Skeletal muscle satellite cell (primary cell): ENCODE measurements at regions not wholly inside any gene's neighbourhood (a gene's known extent, or its start where the extent isn't known, plus 50 kb on each side); places are given as distances from the start of the nearest gene placed in this dataset.

ENCODE experiments used
- H3K27me3 ChIP-seq: 2 replicates; pipeline ENCODE4 v1.7.0; 2013; ENCODE audit warnings: low read length; ENCODE audit not compliant: control insufficient read depth, insufficient read depth
- H3K36me3 ChIP-seq: 2 replicates; pipeline ENCODE4 v1.7.0; 2013; ENCODE audit warnings: mild to moderate bottlenecking, control low read depth, low read length; ENCODE audit not compliant: insufficient read depth
- H3K4me1 ChIP-seq: 2 replicates; pipeline ENCODE4 v1.7.0; 2013; ENCODE audit warnings: low read length; ENCODE audit not compliant: control insufficient read depth, insufficient read depth
- H3K4me2 ChIP-seq: 2 replicates; pipeline ENCODE4 v1.7.0; 2013; ENCODE audit warnings: mild to moderate bottlenecking, low read length
- H3K4me3 ChIP-seq: 2 replicates; pipeline ENCODE4 v1.7.0; 2013; ENCODE audit warnings: low read length
- H3K9ac ChIP-seq: 2 replicates; pipeline ENCODE4 v1.7.0; 2013; ENCODE audit warnings: mild to moderate bottlenecking, low read depth, low read length, moderate library complexity
- H3K9me3 ChIP-seq: replicated peaks from 2 replicates; pipeline ENCODE4 v1.7.0; 2013; ENCODE audit warnings: mild to moderate bottlenecking, control low read depth, low read length

- Histone ChIP-seq H3K36me3 (no peaks in the 10 kb centered on the region), H3K27me3 (peaks cover 68% of the 10 kb centered on the region), H3K9me3 (no peaks in the 10 kb centered on the region), H3K4me1 (no peaks in the 10 kb centered on the region), H3K4me2 (no peak overlapping the region), H3K9ac (no peak overlapping the region), H3K4me3 (no peak overlapping the region)
Observed at GRCh38 chr11:45075519-45075918, 70.9 kb upstream of the PRDM11 start.

GRCh38 chr11:45075952-45076351 is 70.5 kb upstream of the PRDM11 start:
- H3K4me2 ChIP-seq, result no peak overlapping the region
- H3K4me1 ChIP-seq, result no peaks in the 10 kb centered on the region
- no peak overlapping the region for H3K4me3 ChIP-seq
- no peak overlapping the region for H3K9ac ChIP-seq
- peaks cover 68% of the 10 kb centered on the region for H3K27me3 ChIP-seq
- no peaks in the 10 kb centered on the region for H3K36me3 ChIP-seq
- no peaks in the 10 kb centered on the region for H3K9me3 ChIP-seq

- Histone ChIP-seq H3K4me3 (no peak overlapping the region), H3K9ac (no peak overlapping the region), H3K4me1 (no peaks in the 10 kb centered on the region), H3K4me2 (no peak overlapping the region), H3K27me3 (peaks cover 63% of the 10 kb centered on the region), H3K9me3 (no peaks in the 10 kb centered on the region), H3K36me3 (no peaks in the 10 kb centered on the region)
Observed at GRCh38 chr11:45076761-45077160, 69.7 kb upstream of the PRDM11 start.

- Histone ChIP-seq H3K9me3 (no peaks in the 10 kb centered on the region), H3K4me1 (no peaks in the 10 kb centered on the region), H3K9ac (no peak overlapping the region), H3K36me3 (no peaks in the 10 kb centered on the region), H3K4me2 (no peak overlapping the region), H3K27me3 (peaks cover 65% of the 10 kb centered on the region), H3K4me3 (no peak overlapping the region)
Observed at GRCh38 chr11:45078236-45079074, 68.0 kb upstream of the PRDM11 start.

GRCh38 chr11:45079075-45079444 is 67.4 kb upstream of the PRDM11 start:
- no peaks in the 10 kb centered on the region for H3K4me1 ChIP-seq
- no peak overlapping the region for H3K9ac ChIP-seq

GRCh38 chr11:45079567-45079942 is 66.9 kb upstream of the PRDM11 start:
- no peaks in the 10 kb centered on the region for H3K4me1 ChIP-seq
- H3K36me3 ChIP-seq, result no peaks in the 10 kb centered on the region
- H3K4me2 ChIP-seq, result no peak overlapping the region
- H3K9ac ChIP-seq, result no peak overlapping the region
- H3K4me3 ChIP-seq, result no peak overlapping the region
- peaks cover 64% of the 10 kb centered on the region for H3K27me3 ChIP-seq
- H3K9me3 ChIP-seq, result no peaks in the 10 kb centered on the region

More at GRCh38 chr11:45079075-45079444, 67.4 kb upstream of the PRDM11 start:
- Histone ChIP-seq H3K9me3 (no peaks in the 10 kb centered on the region), H3K4me3 (no peak overlapping the region), H3K4me2 (no peak overlapping the region), H3K27me3 (peaks cover 66% of the 10 kb centered on the region), H3K36me3 (no peaks in the 10 kb centered on the region)

GRCh38 chr11:45079943-45080719 is 66.3 kb upstream of the PRDM11 start:
- Histone ChIP-seq H3K36me3 (no peaks in the 10 kb centered on the region), H3K4me3 (no peak overlapping the region), H3K9ac (no peak overlapping the region), H3K9me3 (no peaks in the 10 kb centered on the region), H3K4me1 (no peaks in the 10 kb centered on the region), H3K4me2 (no peak overlapping the region), H3K27me3 (peaks cover 63% of the 10 kb centered on the region)

GRCh38 chr11:45082744-45083543 is 63.5 kb upstream of the PRDM11 start:
- Histone ChIP-seq H3K27me3 (peaks cover 56% of the 10 kb centered on the region), H3K9ac (no peak overlapping the region), H3K4me3 (no peak overlapping the region), H3K4me1 (no peaks in the 10 kb centered on the region), H3K4me2 (no peak overlapping the region), H3K36me3 (no peaks in the 10 kb centered on the region), H3K9me3 (no peaks in the 10 kb centered on the region)

GRCh38 chr11:45083544-45084087 is 62.8 kb upstream of the PRDM11 start:
- H3K4me2 ChIP-seq, result no peak overlapping the region
- no peaks in the 10 kb centered on the region for H3K36me3 ChIP-seq
- no peaks in the 10 kb centered on the region for H3K4me1 ChIP-seq
- no peak overlapping the region for H3K4me3 ChIP-seq
- H3K9ac ChIP-seq, result no peak overlapping the region
- peaks cover 49% of the 10 kb centered on the region for H3K27me3 ChIP-seq
- H3K9me3 ChIP-seq, result no peaks in the 10 kb centered on the region

GRCh38 chr11:45085646-45086501 is 60.6 kb upstream of the PRDM11 start:
- no peak overlapping the region for H3K4me3 ChIP-seq
- H3K4me2 ChIP-seq, result no peak overlapping the region
- no peaks in the 10 kb centered on the region for H3K9me3 ChIP-seq
- no peaks in the 10 kb centered on the region for H3K36me3 ChIP-seq
- H3K27me3 ChIP-seq, result peaks cover 43% of the 10 kb centered on the region
- peaks cover 8% of the 10 kb centered on the region for H3K4me1 ChIP-seq
- no peak overlapping the region for H3K9ac ChIP-seq
